Right cardiac atrium (tissue), 5 donors: ENCODE measurements at regions not wholly inside any gene's neighbourhood (a gene's known extent, or its start where the extent isn't known, plus 50 kb on each side); places are given as distances from the start of the nearest gene placed in this dataset.

Experiments
- ATAC-seq, 2 donors: fragments of 200-7000 bp; cut with Tn5 transposase; one replicate each; pipeline versions ENCODE4 v1.8.0 to v1.9.1; 2020; ENCODE audit warnings: moderate library complexity in 2 of 2, mild to moderate bottlenecking in 1 of 2
- DNase-seq, 3 donors: peaks; one replicate each; pipeline ENCODE4 v3.0.0-alpha.2; 2020
- H3K27ac ChIP-seq: one replicate; pipeline ENCODE4 v1.5.1; 2013; ENCODE audit warnings: mild to moderate bottlenecking, low read length, control low read depth, moderate library complexity
- H3K27me3 ChIP-seq: one replicate; pipeline ENCODE4 v1.6.1; 2013; ENCODE audit not compliant: control insufficient read depth, insufficient read depth
- H3K4me1 ChIP-seq: one replicate; pipeline ENCODE4 v1.6.1; 2013; ENCODE audit warnings: low read length; ENCODE audit not compliant: control insufficient read depth, insufficient read depth
- H3K4me3 ChIP-seq: one replicate; pipeline ENCODE4 v1.5.1; 2013; ENCODE audit warnings: low read length, control low read depth
- H3K9me3 ChIP-seq: one replicate; pipeline ENCODE4 v1.6.1; 2013; ENCODE audit warnings: low read length; ENCODE audit not compliant: control insufficient read depth
- whole genome bisulfite sequencing: extraction: QIAGEN DNeasy Blood & Tissue Kit; methylation state at CpG from one replicate; pipeline ENCODE4 v1.1.7; 2013; 5-methylcytosine and 5-hydroxymethylcytosine counted together
- intact Hi-C, 4 donors: fragments of 100-400 bp; cut with DNase I; formaldehyde crosslinking; loops; one replicate each; pipeline versions ENCODE4 v1.11.0 to v1.14.0; 2022 to 2023
- donor health status: healthy with polysubstance abuse.
- donor health status: DM: no; HTN: yes; CAD: no.
- donor health status: DM: no; HTN: no; CAD: no.
- donor health status: DM: no; HTN: yes; CAD: no; lungs with severe emphysema.
- donor health status: DM: yes; HTN: yes; CAD: no.

DNA sequence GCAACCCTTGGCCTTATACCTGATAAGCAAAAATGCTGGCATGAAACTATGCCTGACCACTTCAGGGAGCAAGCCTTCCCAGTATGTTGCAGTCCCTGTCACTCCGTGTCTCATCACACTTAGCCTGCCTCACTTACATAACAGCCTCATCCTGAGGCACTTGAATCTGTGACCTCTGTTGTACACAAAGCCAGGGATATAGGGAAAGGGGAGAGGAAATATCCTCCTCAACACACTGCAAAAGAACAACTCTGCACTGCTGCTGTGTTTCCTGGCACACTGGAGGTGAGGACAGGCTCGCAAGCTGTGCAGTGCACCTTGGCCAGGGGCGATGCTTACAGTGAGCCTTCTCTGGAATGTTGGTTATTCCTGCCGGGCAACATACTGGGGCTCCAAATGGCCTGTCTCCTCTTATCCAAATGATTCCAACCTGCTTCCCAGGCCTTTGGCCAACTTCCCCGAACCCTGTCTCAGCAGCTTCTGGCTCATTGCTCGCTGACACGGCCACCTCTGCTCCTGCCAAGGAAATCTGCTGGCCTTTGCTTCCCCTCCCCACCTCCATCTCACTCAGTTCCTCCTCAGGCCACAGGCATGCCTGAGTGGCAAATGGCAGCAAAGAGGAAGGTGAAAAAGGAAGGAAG lies 109.2 kb downstream of the CD47 start:
- Histone ChIP-seq H3K4me3 (no peak overlapping the region), H3K27ac (peak overlapping the region; percentile 46), H3K27me3 (no peaks in the 10 kb centered on the region), H3K4me1 (peaks cover 5% of the 10 kb centered on the region), H3K9me3 (no peaks in the 10 kb centered on the region)
- WGBS: 27% methylated on average over 7 of the region's 7 CpGs
- ATAC-seq: peak; percentile 82 to 86
- DNase-seq: peak; percentile 62 to 83 (median 82)
- intact Hi-C loops: no loop called here

DNA sequence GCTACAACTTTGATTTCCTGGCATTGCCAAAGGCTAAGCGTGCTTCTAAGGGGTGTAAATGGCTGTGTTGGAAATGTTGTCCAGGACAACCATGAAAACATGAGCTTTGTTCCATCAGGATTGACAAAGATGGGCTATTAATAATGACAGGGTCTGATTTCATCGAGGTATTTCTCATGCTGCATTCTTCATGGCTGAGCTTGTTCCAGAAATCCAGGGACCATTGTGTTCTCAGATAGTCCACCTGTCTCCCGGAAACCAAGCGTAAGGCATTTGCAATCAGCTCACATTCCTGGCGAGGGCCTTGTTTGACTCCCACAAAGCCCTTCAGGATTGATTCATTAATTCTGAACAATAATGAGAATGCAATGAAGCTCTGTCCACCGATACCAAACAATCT lies 111.3 kb downstream of the CD47 start:
- no peaks in the 10 kb centered on the region for H3K9me3 ChIP-seq
- H3K27me3 ChIP-seq: no peaks in the 10 kb centered on the region
- H3K4me1 ChIP-seq: peaks cover 5% of the 10 kb centered on the region
- WGBS: 71% methylated on average over 6 of the region's 6 CpGs
- DNase-seq: no peak
- intact Hi-C loops: no loop called here
- no peak overlapping the region for H3K27ac ChIP-seq
- H3K4me3 ChIP-seq: no peak overlapping the region
- no peak for ATAC-seq

DNA sequence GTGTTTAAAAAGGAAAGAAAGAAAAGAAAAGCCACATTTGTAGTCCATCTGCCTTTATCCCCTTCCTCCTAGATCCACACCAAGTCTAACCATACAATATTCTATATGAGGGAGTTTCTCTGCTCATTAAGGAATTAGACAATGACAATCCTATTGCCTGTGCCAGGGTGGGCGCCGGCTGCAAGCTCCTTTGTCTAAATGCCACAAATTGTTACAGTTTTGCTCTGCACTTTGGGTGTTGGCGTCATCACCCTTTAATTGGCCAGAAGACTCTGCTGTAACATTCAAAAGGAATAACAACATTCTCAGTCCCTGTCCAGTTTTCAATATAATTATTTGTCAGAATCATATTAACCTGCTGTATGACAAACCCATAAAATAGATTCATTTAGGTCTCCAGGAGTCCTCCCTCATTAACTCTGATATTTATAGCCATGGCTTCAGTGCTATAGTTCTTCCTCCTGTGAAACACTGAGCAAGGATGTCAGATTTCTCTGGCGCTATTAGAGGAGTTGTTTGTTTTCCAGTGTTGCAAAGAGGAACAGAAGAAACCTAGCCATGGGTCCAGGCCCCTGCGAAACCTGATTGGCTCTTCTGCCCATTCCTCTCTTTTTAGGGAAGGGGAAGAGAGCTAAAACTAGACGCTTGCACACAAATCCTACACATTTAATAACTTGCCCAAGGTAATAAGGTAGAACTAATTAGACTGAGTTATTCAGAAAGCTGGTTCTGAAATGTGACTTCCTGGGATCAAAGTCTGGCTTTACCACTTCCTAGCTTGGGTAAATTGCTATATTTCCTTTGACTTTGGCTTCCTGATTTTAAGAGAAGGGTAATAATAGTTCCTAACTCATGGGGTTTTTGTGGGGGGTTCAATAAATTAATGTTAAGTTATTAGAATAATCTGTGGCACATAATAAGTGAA lies 112.4 kb downstream of the CD47 start:
- intact Hi-C loops: no loop called here
- WGBS: 82% methylated on average over 6 of the region's 6 CpGs
- H3K27me3 ChIP-seq: no peaks in the 10 kb centered on the region
- no peak for ATAC-seq
- DNase-seq: no peak
- no peaks in the 10 kb centered on the region for H3K9me3 ChIP-seq
- H3K27ac ChIP-seq: no peak overlapping the region
- peaks cover 5% of the 10 kb centered on the region for H3K4me1 ChIP-seq
- no peak overlapping the region for H3K4me3 ChIP-seq

DNA sequence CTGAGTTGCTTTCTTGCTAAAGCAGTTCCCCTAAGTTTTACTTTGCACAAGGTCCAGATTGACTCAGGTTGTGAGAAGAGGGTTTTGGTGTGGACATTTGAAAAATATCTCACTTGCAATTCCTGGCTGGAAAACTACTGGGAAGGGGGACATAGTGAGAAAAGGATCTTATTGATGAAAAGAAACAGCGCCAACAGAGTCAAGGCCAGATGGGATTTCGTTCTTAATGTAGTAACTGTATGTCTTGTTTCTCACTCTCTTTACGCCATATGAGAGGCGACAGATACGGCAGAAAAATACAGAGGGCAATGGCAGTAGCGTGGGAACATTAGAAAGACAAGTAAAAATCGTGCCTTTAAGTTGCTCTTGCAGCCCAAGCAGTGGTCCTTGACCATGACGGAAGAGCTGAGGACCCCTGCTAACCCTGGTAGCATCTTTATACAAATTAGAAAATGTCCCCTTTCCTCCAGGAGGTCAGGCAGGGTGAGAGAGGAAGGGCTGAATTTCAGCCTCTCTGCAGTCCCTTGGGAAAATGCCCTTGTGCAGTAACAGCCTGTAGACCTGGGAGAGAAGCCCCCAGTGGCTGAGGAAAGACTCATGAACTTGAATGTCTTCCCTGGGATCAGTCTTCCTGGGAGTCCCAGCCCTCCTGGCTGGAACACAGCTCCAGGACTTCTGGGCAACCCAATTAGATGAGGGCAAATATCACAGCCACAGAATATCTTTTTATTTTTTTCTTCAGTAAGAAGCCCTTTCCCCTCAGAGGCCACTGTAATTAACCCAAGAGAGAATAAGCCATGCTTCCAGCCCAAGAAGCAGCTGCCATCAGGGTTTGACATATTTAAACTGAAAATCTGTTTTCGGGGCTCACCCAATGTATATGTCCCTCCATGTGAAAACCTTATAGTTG lies 113.4 kb downstream of the CD47 start:
- H3K4me3 ChIP-seq: no peak overlapping the region
- intact Hi-C loops: no loop called here
- no peak overlapping the region for H3K27ac ChIP-seq
- no peaks in the 10 kb centered on the region for H3K27me3 ChIP-seq
- ATAC-seq (no peak), DNase-seq (no peak)
- WGBS: 88% methylated on average over 9 of the region's 9 CpGs
- H3K4me1 ChIP-seq: peaks cover 5% of the 10 kb centered on the region
- H3K9me3 ChIP-seq: no peaks in the 10 kb centered on the region

DNA sequence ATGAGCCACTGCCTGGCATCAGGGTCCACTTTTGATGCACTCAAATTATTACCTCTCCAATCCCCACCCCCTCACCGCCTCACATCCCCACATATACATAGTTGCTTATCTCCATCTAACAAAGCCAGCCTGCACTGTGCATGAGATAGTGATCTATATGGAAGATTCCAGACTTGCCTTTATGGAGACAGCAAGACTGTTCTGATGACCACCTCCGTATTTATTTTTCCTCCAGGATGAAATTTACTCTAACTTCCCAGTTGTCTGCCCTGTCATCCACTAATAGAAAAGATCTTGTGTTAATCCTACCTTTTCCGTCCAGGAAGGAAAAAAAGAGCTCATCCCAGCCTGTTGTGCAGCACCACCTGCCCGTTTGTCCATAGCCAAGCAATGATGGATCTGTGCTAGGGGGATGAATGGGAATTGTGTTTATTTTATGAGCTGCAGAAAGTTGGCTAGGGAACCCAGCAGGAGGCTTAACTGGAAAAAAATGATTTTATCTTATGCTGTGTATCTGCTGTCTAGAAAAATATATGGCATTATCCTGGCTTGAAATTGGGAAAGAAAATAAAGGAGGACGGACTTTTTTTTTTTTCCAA lies 114.5 kb downstream of the CD47 start:
- 92% methylated on average over 5 of the region's 5 CpGs for WGBS
- Histone ChIP-seq H3K27me3 (no peaks in the 10 kb centered on the region), H3K9me3 (no peaks in the 10 kb centered on the region), H3K27ac (no peak overlapping the region), H3K4me1 (no peaks in the 10 kb centered on the region), H3K4me3 (no peak overlapping the region)
- no peak for DNase-seq
- intact Hi-C loops: no loop called here
- no peak for ATAC-seq

DNA sequence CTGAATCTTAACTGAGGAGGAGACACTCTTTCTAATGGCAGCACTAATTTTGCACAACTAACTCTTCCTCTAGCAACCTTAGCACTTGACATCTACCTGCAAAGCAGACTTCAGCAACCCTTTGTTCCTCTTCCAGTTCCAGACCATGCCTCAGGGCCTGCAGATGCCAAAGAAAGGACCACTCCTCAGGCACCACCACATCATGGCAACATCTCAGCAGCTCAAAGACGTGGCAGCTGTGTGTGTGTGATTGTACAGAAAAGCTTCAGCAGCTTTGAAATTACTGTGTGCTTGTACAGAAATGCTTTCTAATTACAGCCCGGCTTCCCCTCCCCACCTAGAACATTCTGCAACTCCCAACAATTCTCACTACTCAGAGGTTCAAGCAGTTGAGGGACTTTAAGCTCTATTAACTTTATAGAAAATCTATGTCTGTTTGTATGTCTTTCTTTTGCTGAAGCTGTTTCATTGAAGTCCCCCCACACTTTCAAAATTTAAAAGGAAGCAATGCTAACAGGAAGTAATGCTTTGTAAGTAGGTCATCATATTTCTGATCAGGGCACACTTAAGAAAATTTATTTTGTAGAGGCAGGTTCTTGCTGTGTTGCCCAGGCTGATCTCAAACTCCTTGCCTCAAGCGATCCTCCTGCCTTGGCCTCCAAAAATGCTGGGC lies 115.2 kb downstream of the CD47 start:
- intact Hi-C loops: no loop called here
- no peak for ATAC-seq

DNA sequence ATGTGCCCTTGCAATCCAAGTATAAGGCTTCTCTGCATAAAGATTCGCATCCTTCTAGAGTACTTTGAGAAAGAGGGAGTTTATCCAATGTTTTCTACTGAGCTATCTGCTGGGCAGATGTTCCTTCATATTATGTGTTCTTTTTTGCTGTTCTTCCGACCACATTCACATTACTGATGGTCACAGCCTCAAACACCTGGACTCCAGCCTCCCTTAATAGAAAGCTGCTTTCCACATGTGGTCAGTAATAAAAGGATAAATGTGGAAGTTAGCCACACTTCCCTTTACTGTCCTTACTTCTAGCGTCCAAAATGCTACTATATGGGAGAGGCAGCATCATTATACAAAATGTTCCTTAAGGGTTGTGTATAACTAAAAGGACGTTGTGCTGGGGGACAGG lies 116.9 kb downstream of the CD47 start:
- Histone ChIP-seq H3K27me3 (no peaks in the 10 kb centered on the region), H3K27ac (no peak overlapping the region), H3K4me3 (no peak overlapping the region), H3K9me3 (no peaks in the 10 kb centered on the region), H3K4me1 (peaks cover 6% of the 10 kb centered on the region)
- intact Hi-C loops: no loop called here
- 84% methylated on average over 4 of the region's 4 CpGs for WGBS
- DNase-seq (no peak), ATAC-seq (no peak)

More for the DNA sequence above, 115.2 kb downstream of the CD47 start:
- DNase-seq: no peak
- H3K27ac ChIP-seq: no peak overlapping the region
- no peaks in the 10 kb centered on the region for H3K27me3 ChIP-seq
- no peaks in the 10 kb centered on the region for H3K4me1 ChIP-seq
- H3K4me3 ChIP-seq: no peak overlapping the region
- WGBS: 89% methylated on average over 3 of the region's 3 CpGs
- H3K9me3 ChIP-seq: no peaks in the 10 kb centered on the region

DNA sequence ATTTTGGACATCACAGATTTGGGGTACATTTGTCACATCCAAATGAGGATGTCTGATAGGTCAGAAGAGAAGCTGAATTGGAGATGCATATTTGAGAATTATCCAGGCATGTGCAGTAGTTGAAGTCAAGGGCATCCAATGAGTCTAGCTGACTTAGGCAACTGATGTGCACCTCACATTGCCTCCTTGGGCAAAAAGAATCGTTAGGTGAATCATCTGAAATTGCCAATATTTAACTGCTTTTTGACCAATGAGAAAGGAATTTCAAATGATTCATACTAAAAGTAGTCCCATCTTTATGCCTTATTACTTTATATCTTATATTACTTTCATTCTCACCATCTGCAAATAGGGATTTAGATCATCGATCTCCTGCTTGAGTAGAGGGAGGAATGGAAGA lies 117.7 kb downstream of the CD47 start:
- intact Hi-C loops: no loop called here
- no peaks in the 10 kb centered on the region for H3K27me3 ChIP-seq
- ATAC-seq (no peak), DNase-seq (no peak)
- WGBS: 86% methylated on average over 2 of the region's 2 CpGs
- H3K27ac ChIP-seq: no peak overlapping the region
- peaks cover 6% of the 10 kb centered on the region for H3K4me1 ChIP-seq
- H3K9me3 ChIP-seq: no peaks in the 10 kb centered on the region
- H3K4me3 ChIP-seq: no peak overlapping the region

DNA sequence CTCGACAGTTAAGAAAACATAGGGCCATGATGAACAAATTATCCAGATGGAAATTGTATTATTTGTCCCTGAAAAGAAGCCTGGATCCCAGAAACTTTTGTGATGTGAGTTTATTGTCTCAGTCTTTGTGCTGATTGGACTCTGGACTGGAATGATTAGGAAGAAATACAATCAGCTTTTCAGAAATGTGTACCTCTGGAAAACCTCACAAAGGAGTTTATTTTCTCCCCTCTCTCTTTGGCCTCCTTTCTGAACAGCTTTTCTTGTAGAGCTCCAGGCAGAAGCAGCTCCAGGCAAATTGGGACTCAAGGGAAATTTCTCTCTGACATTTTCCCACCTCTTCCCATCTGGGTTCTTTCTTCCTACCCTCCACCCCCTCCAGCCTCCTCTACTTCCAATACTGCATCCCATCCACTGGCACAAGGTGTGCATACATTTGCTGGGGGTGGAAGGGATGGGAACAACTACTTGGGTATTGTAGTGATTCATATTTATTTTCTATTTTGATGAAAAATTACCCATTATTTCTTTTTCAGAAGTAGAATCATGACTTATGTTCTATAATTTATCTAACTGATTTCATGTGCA lies 119.7 kb downstream of the CD47 start:
- Histone ChIP-seq H3K27ac (no peak overlapping the region), H3K4me3 (no peak overlapping the region), H3K27me3 (no peaks in the 10 kb centered on the region), H3K9me3 (no peaks in the 10 kb centered on the region), H3K4me1 (peaks cover 6% of the 10 kb centered on the region)
- intact Hi-C loops: no loop called here
- no peak for DNase-seq
- WGBS: 79% methylated on average over 1 of the region's 1 CpG
- ATAC-seq: no peak
